OCI-LY3 (cell line): ENCODE measurements at regions not wholly inside any gene's neighbourhood (a gene's known extent, or its start where the extent isn't known, plus 50 kb on each side); places are given as distances from the start of the nearest gene placed in this dataset.

Experiments used
- H2AFZ ChIP-seq: fragments of 200-600, 300-600 bp; shearing (Covaris generic); 2 replicates; pipeline ENCODE4 v1.6.0; 2014; ENCODE audit warnings: antibody characterized with exemption, low read depth, low read length
- H3K27ac ChIP-seq: fragments of 200-600, 300-600 bp; sonication (generic); 2 replicates; pipeline ENCODE4 v1.5.1; 2014; ENCODE audit warnings: mild to moderate bottlenecking, low read length, moderate library complexity, mixed read lengths
- H3K27me3 ChIP-seq: fragments of 200-600, 300-600 bp; sonication (generic); 2 replicates; pipeline ENCODE4 v1.6.1; 2014; ENCODE audit warnings: low read depth, low read length, mixed read lengths
- H3K36me3 ChIP-seq: fragments of 200-600, 300-600 bp; sonication (generic); replicated peaks from 2 replicates; pipeline ENCODE3; 2014; ENCODE audit warnings: low read depth, low read length, mixed read lengths
- H3K4me1 ChIP-seq: fragments of 300-600, 200-600 bp; sonication (generic); 2 replicates; pipeline ENCODE4 v1.6.1; 2014; ENCODE audit warnings: low read length, mixed read lengths
- H3K4me2 ChIP-seq: fragments of 200-600, 300-600 bp; sonication (generic); 2 replicates; pipeline ENCODE4 v1.6.1; 2014; ENCODE audit warnings: low read length, mixed read lengths
- H3K4me3 ChIP-seq: fragments of 300-600, 200-600 bp; sonication (generic); 2 replicates; pipeline ENCODE4 v1.5.1; 2014; ENCODE audit warnings: antibody characterized with exemption, mild to moderate bottlenecking, low read length, moderate library complexity
- H3K79me2 ChIP-seq: fragments of 300-600, 200-600 bp; shearing (Covaris generic); 2 replicates; pipeline ENCODE4 v1.6.1; 2014; ENCODE audit warnings: mild to moderate bottlenecking, low read length, mixed read lengths
- H3K9ac ChIP-seq: fragments of 300-600, 200-600 bp; shearing (Covaris generic); 2 replicates; pipeline ENCODE4 v1.6.0; 2014; ENCODE audit warnings: mild to moderate bottlenecking, low read length, moderate library complexity
- H3K9me3 ChIP-seq: fragments of 200-600, 300-600 bp; shearing (Covaris generic); 2 replicates; pipeline ENCODE4 v1.6.1; 2014; ENCODE audit warnings: low read length, mixed read lengths; ENCODE audit not compliant: insufficient read depth
- H4K20me1 ChIP-seq: fragments of 200-600, 300-600 bp; sonication (generic); 2 replicates; pipeline ENCODE4 v1.6.1; 2016; ENCODE audit warnings: low read length, mixed read lengths; ENCODE audit not compliant: insufficient read depth
- EZH2phosphoT487 ChIP-seq: fragments of 200-600 bp; shearing (Covaris generic); IDR thresholded peaks from 2 replicates; pipeline ENCODE4 v1.6.1; 2018; ENCODE audit warnings: antibody characterized with exemption, mixed run types, low read depth
- TF ChIP-seq, protein P1 (sequence below): fragments of 200-600, 300-600 bp; sonication (generic); IDR thresholded peaks from 2 replicates; pipeline ENCODE4 v1.5.1; 2014; ENCODE audit warnings: antibody characterized with exemption, low read length, low read depth

DNA sequence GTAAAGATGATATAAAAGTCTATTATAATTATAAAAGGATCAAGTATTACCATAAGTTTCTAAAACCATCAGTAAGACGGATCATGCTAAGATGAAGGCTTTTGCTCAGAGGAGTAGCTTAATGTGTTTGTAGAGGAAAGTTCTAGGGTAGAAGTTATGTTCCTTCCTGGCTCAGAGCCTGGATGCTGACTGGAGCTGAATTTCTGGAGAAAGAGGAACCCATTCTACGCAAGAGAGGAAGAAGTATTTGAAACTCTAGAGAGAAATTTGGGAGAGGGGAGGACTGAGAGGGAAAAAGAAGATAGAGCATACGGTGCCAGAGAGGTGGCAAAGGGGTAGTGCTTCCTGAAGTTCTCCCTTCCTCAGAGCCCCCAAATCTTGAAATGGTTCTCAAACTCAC, 51.4 kb upstream of the SGCG start:
- H3K9me3 ChIP-seq = no peaks in the 10 kb centered on the region
- TF ChIP-seq EZH2phosphoT487 = no peak
- TF ChIP-seq, protein P1, sequence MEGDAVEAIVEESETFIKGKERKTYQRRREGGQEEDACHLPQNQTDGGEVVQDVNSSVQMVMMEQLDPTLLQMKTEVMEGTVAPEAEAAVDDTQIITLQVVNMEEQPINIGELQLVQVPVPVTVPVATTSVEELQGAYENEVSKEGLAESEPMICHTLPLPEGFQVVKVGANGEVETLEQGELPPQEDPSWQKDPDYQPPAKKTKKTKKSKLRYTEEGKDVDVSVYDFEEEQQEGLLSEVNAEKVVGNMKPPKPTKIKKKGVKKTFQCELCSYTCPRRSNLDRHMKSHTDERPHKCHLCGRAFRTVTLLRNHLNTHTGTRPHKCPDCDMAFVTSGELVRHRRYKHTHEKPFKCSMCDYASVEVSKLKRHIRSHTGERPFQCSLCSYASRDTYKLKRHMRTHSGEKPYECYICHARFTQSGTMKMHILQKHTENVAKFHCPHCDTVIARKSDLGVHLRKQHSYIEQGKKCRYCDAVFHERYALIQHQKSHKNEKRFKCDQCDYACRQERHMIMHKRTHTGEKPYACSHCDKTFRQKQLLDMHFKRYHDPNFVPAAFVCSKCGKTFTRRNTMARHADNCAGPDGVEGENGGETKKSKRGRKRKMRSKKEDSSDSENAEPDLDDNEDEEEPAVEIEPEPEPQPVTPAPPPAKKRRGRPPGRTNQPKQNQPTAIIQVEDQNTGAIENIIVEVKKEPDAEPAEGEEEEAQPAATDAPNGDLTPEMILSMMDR = no peak
- H3K4me2 ChIP-seq = no peak overlapping the region
- no peaks in the 10 kb centered on the region for H3K36me3 ChIP-seq
- no peaks in the 10 kb centered on the region for H3K4me1 ChIP-seq
- H3K79me2 ChIP-seq = no peaks in the 10 kb centered on the region
- no peaks in the 10 kb centered on the region for H4K20me1 ChIP-seq
- no peak overlapping the region for H2AFZ ChIP-seq
- no peak overlapping the region for H3K27ac ChIP-seq
- no peak overlapping the region for H3K9ac ChIP-seq
- no peaks in the 10 kb centered on the region; the same call in 1 of the 2 replicates for H3K27me3 ChIP-seq
- no peak overlapping the region for H3K4me3 ChIP-seq
